ENCODE measurements at regions not wholly inside any gene's neighbourhood (a gene's known extent, or its start where the extent isn't known, plus 50 kb on each side); places are given as distances from the start of the nearest gene placed in this dataset.

DNA sequence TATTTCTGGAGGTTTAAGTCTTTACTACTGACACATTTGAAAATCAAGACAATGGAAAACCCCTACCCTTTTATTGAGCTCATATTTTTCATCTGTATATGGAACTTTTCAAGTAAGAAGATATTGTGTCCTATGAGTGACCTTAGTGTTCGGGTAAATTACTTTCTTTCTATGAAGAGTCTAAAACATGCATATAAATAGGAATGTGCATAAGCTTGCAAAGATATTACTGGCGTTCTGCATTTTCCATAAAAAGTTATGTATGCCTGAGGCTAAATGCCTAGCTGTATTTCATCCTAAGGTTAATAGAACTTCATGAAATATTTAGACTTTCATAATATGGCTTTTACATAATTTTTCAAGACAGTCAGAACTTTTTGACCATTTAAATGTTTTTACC, 495.8 kb upstream of the ADAMTS5 start:
- peaks cover 0 to 6% (median 0%) of the 10 kb centered on the region in 7 donors for H3K9me3 Mint-ChIP-seq
- H3K36me3 ChIP-seq (replicated peaks in 1 of 2; ENCODE audit: control insufficient read depth in 1 of 2, insufficient read depth in 2 of 2, low read length in 2 of 2) = no peaks in the 10 kb centered on the region
- no peaks in the 10 kb centered on the region for H3K4me1 Mint-ChIP-seq
- DNase-seq = no peak
- H3K27me3 Mint-ChIP-seq (ENCODE audit: low read depth in 3 of 3) = peaks cover 0 to 1% (median 0%) of the 10 kb centered on the region in 3 donors
- TF ChIP-seq CTCF (IDR thresholded peaks at IDR 0.05) = no peak
- no peak overlapping the region for H3K4me3 ChIP-seq (replicated peaks in 1 of 3; ENCODE audit: low read depth in 2 of 3, low read length in 3 of 3)
- H3K27ac ChIP-seq (ENCODE audit: low read depth in 1 of 2, low read length in 2 of 2) = no peak overlapping the region
- H3K27me3 ChIP-seq (ENCODE audit: control insufficient read depth in 2 of 2, insufficient read depth in 2 of 2, low read length in 2 of 2) = no peaks in the 10 kb centered on the region
- no peak overlapping the region for H3K4me3 Mint-ChIP-seq
- H4K20me1 ChIP-seq (ENCODE audit: insufficient read depth, low read length) = no peaks in the 10 kb centered on the region
- H3K4me1 ChIP-seq (ENCODE audit: control insufficient read depth in 1 of 2, insufficient read depth in 2 of 2, low read length in 2 of 2) = no peaks in the 10 kb centered on the region
- H2AFZ ChIP-seq (ENCODE audit: insufficient read depth, low read depth, low read length, poor library complexity, severe bottlenecking) = no peak overlapping the region
- no CpG with 5 or more reads among the region's 2 CpGs for WGBS (ENCODE audit: insufficient coverage)
- H3K27ac Mint-ChIP-seq = no peak overlapping the region
- H3K36me3 Mint-ChIP-seq = no peaks in the 10 kb centered on the region
- no peaks in the 10 kb centered on the region for H3K79me2 ChIP-seq (ENCODE audit: insufficient read depth, low read length)
- H3K9ac ChIP-seq (ENCODE audit: insufficient read depth, low read length, poor library complexity, severe bottlenecking) = no peak overlapping the region
- intact Hi-C loops (cut with micrococcal nuclease) = no loop called here
- H3K4me2 ChIP-seq (replicated peaks; ENCODE audit: extremely low read depth, low read length, poor library complexity, severe bottlenecking) = no peak overlapping the region
- no peaks in the 10 kb centered on the region for H3K9me3 ChIP-seq (replicated peaks in 1 of 2; ENCODE audit: control insufficient read depth in 1 of 2, insufficient read depth in 1 of 2, low read length in 2 of 2)

DNA sequence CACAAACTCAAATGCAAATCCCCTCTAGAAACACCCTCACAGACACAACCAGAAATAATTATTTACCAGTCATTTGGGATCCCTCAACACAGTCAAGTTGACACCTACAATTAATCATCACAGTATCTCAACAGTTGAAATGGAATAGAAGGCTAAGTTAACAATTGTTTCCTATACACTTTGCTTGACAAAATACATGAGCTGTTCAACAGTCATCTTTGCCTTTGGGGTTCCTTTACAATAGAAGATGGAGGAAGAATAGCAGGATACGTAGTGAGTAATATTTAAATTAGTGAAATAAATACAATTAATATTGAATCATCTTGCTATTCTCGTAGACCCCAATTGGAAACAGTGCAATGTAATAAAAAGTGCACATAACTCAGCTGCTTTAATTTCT, 487.3 kb upstream of the ADAMTS5 start:
- no peaks in the 10 kb centered on the region for H3K36me3 Mint-ChIP-seq
- peaks cover 0 to 2% (median 0%) of the 10 kb centered on the region in 7 donors for H3K9me3 Mint-ChIP-seq
- Histone ChIP-seq H3K9me3 (replicated peaks in 1 of 2; ENCODE audit: control insufficient read depth in 1 of 2, insufficient read depth in 1 of 2, low read length in 2 of 2) (no peaks in the 10 kb centered on the region), H2AFZ (ENCODE audit: insufficient read depth, low read depth, low read length, poor library complexity, severe bottlenecking) (no peak overlapping the region), H3K27ac (ENCODE audit: low read depth in 1 of 2, low read length in 2 of 2) (no peak overlapping the region), H3K9ac (ENCODE audit: insufficient read depth, low read length, poor library complexity, severe bottlenecking) (no peak overlapping the region), H4K20me1 (ENCODE audit: insufficient read depth, low read length) (no peaks in the 10 kb centered on the region), H3K4me3 (replicated peaks in 1 of 3; ENCODE audit: low read depth in 2 of 3, low read length in 3 of 3) (no peak overlapping the region), H3K4me2 (replicated peaks; ENCODE audit: extremely low read depth, low read length, poor library complexity, severe bottlenecking) (no peak overlapping the region), H3K36me3 (replicated peaks in 1 of 2; ENCODE audit: control insufficient read depth in 1 of 2, insufficient read depth in 2 of 2, low read length in 2 of 2) (no peaks in the 10 kb centered on the region), H3K27me3 (ENCODE audit: control insufficient read depth in 2 of 2, insufficient read depth in 2 of 2, low read length in 2 of 2) (no peaks in the 10 kb centered on the region), H3K4me1 (ENCODE audit: control insufficient read depth in 1 of 2, insufficient read depth in 2 of 2, low read length in 2 of 2) (no peaks in the 10 kb centered on the region), H3K79me2 (ENCODE audit: insufficient read depth, low read length) (no peaks in the 10 kb centered on the region)
- no peak overlapping the region for H3K4me3 Mint-ChIP-seq
- no peaks in the 10 kb centered on the region for H3K4me1 Mint-ChIP-seq
- no peak for TF ChIP-seq CTCF (IDR thresholded peaks at IDR 0.05)
- H3K27ac Mint-ChIP-seq = no peak overlapping the region
- intact Hi-C loops (cut with micrococcal nuclease) = no loop called here
- H3K27me3 Mint-ChIP-seq (ENCODE audit: low read depth in 3 of 3) = no peaks in the 10 kb centered on the region
- no peak for DNase-seq
- WGBS (ENCODE audit: insufficient coverage) = no CpG with 5 or more reads among the region's 2 CpGs
